Right ventricle myocardium inferior (tissue), 1 donor: ENCODE measurements at regions not wholly inside any gene's neighbourhood (a gene's known extent, or its start where the extent isn't known, plus 50 kb on each side); places are given as distances from the start of the nearest gene placed in this dataset.
A peak's percentile ranks its signal among the peaks of the same experiment; 100 is the strongest.
"Not testable (repeated sequence)": the region's sequence is repeated elsewhere in the genome, so short reads cannot be mapped to it uniquely, and the experiment has no call there.

Experiments
- ATAC-seq: fragments of 200-7000 bp; cut with Tn5 transposase; one replicate; pipeline ENCODE4 v1.9.1; 2020; ENCODE audit warnings: mild to moderate bottlenecking, moderate library complexity
- DNase-seq: peaks from one replicate; pipeline ENCODE4 v3.0.0; 2021; ENCODE audit errors: missing footprints
- intact Hi-C: fragments of 100-400 bp; cut with DNase I; formaldehyde crosslinking; loops from one replicate; pipeline ENCODE4 v1.11.0; 2022
- donor health status: DM: no; HTN: yes; CAD: no; lungs with severe emphysema.

DNA sequence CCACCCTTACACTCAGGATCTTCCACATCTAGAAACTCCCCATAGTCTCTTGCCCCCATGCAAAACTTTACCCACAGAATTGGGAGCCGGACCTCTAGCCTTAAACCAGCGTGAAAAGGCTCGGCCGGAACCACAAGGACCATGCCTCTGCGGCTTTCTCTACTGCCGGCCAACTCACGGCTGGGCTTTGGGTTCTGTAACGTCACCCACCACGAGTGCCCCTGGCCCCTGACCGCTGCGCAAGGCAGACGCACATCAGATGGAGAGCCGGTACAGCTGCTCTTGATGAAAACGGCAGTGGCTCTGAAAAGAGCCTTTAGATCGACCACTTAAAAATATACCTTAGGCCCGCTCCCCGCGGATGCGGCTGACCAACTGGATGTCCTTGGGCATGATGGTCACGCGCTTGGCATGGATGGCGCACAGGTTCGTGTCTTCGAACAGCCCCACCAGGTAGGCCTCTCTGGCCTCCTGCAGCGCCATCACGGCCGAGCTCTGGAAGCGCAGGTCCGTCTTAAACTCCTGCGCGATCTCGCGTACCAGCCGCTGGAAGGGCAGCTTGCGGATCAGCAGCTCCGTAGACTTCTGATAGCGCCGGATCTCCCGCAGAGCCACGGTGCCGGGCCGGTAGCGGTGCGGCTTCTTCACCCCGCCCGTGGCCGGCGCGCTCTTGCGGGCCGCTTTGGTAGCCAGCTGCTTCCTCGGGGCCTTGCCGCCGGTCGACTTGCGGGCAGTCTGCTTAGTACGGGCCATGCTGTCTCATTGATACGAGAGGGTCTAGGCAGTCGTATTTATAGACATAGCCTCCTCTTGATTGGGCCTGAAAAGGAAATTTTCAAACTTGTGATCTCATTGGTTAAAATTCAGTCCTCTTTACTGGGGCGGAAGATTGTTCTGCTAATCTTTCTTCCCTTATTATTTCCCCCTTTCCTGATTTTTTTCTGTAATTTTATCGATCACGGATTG lies 66.3 kb downstream of the FAM72C start:
- intact Hi-C loops: not testable (repeated sequence)
- DNase-seq: peak; percentile 73
- ATAC-seq: peak; percentile 48

DNA sequence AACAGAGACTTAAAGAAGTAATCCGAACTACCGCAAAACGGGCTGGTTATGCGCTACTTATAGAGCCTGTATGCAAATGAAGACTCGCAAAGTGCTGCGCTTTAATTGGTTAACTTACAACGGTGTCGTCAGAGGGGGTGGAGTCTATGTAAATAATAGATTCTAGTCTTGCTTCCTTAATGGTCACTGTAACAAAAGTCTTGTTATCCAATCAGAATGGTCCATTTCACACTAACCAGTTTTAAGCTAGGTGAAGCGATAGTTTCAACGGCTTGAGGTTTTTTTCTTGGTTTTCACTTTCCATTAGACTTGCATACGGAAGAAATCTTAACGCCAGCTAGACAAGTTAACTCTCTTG lies 67.2 kb downstream of the FAM72C start:
- DNase-seq, intact Hi-C loops: not testable (repeated sequence)
- peak; percentile 95 for ATAC-seq

DNA sequence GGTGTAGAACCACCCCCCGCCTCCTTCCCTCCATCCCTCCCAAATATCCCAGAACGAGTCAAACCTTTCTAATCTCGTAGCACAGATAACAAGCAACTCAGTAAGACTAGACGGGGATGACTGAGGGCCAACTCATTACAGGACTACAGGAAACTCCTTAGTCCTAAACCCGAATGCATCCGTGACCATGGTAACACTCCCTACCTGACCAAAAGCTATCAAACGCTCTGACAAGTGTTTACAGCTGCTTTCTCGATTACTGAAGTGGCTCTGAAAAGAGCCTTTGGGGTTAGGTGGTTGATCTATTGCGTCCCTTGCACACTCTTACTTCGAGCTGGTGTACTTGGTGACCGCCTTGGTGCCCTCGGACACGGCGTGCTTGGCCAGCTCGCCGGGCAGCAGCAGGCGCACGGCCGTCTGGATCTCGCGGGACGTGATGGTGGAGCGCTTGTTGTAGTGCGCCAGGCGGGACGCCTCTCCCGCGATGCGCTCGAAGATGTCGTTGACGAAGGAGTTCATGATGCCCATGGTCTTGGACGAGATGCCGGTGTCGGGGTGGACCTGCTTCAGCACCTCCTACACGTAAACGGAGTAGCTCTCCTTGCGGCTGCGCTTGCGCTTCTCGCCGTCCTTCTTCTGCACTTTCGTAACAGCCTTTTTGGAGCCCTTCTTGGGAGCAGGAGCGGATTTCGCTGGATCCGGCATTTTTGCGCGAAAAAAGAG lies 67.7 kb downstream of the FAM72C start:
- intact Hi-C loops: not testable (repeated sequence)
- ATAC-seq: peak; percentile 67
- DNase-seq: peak; percentile 37

DNA sequence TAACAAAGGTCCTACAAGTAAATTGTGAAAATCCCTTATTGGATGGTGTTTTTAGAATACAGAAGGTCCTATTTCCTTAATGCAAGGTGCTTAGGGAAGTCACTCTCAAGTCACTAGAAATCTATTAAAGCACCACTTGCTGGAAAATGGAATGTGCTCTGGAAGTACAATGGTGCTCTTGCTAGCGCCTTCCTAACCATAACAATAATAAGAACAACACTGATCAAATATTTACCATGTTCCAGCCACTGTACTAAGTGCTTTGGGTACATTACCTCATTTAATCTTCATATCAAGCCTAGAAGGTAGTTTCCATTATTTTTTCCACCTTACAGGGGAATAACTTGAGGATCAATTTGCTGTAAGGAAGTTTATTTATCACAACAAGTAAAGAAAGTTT lies 75.4 kb downstream of the FAM72C start:
- DNase-seq, intact Hi-C loops, ATAC-seq: not testable (repeated sequence)

DNA sequence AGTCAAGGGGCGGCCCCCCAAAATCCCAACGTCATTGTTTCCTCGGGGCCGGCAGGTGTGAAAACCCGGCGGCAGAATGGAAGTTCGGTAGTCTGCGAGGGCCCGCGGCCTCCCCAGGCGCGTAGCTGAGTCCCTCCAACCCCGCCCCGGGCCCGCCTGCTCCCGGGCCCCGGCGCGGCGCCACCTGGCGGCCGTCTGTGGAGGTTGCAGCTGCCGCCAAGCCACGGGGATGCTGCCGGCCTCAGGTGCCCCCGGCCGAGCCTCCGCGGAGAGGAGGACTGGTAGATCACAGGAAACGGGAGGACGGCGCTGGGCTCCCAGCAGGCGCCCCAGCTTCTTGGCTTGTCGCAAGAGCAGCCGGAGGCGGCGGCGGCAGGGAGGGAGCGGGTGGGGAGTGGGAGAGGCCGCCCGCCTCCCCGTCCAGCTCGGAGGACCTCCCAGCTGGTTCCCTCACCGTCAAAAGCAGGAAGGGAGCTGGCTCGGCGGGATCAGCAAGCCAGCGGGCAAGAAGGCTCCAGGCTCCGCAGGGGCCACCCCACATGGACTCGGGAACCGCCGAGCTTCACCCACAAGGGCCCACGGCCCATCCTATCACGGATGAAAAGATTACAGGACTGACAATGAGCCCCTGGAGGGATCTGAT lies 86.7 kb downstream of the FAM72C start:
- ATAC-seq (peak; percentile 92), DNase-seq (peak; percentile 88)
- intact Hi-C loops: not testable (repeated sequence)

DNA sequence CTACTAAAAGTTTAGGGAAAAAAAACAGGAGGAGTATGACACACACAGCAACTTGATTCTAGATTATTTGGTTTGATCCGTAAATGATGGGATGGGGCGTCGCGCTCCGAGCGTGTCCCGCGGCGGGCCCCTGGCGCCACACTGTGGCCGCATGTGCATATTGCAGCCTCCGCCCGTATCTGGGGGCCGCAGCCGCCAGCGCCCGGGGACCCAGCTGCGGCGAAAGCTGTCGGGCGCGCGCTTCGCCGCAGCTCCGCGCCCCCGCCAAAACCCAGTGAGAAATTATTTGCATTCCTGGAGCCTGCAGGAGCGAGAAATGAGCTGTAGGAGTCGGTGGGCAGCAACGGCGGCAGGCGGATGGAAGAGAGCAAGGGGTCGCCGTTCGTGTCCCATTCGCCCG lies 87.3 kb downstream of the FAM72C start:
- intact Hi-C loops, DNase-seq: not testable (repeated sequence)
- peak; percentile 82 for ATAC-seq

DNA sequence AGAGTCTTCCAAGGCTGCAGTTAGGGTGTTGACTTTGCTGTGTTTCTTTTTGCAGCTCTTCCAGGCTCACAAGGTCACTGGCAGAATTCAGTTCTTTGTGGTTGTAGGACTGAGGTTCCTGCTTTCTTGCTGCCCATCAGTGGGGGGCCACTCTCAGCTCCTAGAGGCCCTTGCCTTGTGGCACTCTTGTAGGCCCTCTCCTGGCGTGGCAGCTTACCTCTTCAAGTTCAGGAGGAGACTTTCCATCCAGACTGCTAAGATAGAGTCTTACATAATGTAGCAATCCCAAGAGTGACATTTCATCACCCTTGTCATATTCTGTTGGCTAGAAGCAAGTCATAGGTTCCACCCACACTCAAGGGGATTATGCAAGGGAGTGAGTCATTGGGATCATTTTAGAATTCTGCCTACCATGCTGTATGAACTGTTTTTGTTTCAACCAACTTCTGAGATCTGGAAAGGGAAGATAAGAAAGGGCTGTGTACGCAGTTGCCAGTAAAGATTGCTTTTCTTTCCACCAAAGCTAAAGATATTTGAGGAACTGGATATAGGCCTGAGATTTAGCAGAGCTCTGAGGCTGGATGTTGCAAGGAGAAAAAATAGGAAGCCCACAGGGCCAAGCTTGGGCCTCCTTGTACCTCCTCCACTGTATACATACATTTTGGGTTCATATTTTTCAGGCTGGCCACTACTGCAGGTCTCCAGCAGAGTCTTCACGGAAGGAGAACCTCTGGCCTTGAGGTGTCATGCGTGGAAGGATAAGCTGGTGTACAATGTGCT lies 91.8 kb downstream of the FAM72C start:
- intact Hi-C loops: not testable (repeated sequence)
- DNase-seq (peak; percentile 57), ATAC-seq (peak; percentile 92)

DNA sequence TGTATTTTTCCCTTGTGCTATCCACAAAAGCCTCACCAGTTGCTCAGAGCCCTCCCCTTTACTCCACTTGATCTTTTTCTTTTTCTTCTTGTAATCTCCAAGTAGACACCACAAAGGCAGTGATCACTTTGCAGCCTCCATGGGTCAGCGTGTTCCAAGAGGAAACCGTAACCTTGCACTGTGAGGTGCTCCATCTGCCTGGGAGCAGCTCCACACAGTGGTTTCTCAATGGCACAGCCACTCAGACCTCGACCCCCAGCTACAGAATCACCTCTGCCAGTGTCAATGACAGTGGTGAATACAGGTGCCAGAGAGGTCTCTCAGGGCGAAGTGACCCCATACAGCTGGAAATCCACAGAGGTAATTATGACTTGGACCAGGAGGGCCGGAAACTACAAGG lies 95.8 kb downstream of the FAM72C start:
- intact Hi-C loops, ATAC-seq, DNase-seq: not testable (repeated sequence)

DNA sequence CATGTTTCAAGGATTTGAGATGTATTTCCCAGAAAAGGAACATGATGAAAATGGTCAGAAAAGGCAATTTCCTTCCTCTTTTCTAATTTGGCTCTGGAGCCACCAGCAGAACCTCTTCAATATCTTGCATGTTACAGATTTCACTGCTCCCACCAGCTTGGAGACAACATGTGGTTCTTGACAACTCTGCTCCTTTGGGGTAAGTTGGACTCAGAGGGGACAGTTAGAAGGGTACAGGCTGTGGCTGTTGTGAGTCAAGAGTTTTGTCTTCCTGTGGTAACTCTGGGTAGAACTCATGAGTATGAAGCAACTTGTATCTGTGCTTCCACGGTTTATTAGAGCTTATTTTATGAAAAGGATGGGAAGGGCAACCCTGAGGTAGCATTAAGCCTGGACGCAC lies 97.2 kb downstream of the FAM72C start:
- DNase-seq, intact Hi-C loops, ATAC-seq: not testable (repeated sequence)

DNA sequence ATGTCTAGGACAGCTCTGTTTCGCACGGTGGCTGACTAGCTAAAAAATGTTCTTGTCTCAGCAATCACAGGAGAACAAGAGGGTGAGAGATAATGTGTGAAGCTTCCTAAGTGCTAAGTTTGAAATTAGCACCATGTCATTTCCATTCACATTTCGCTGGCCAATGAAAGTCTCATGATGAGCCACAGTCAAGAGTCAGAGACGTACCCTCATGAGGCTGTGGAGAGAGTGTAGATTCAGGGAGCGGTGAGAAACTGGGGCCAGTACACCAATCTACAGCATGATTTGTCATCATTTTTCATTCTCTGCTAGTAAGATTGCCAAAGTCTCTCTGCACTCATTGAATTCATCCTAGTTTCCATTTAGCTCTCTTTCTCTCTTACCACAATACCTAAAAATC lies 98.1 kb downstream of the FAM72C start:
- ATAC-seq, DNase-seq, intact Hi-C loops: not testable (repeated sequence)

DNA sequence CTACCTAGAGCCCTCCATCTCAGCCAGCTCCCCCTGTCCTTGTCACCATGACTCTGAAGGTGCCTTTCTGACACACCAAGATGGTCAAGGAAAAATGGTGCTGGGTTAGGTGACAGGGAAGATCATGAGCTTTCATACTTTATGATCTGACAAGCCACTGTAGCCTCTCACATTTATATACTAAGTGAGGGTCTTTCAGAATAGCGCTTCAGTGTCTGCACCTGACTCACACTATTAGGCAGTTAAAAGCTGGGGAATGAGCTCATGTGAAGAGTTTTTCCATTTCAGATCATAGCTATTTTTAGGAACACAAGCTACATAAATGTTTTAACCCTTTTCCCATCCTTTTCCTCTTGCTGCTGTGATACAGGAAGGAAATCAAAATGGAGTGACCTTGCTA lies 101.4 kb downstream of the FAM72C start:
- intact Hi-C loops, ATAC-seq, DNase-seq: not testable (repeated sequence)

DNA sequence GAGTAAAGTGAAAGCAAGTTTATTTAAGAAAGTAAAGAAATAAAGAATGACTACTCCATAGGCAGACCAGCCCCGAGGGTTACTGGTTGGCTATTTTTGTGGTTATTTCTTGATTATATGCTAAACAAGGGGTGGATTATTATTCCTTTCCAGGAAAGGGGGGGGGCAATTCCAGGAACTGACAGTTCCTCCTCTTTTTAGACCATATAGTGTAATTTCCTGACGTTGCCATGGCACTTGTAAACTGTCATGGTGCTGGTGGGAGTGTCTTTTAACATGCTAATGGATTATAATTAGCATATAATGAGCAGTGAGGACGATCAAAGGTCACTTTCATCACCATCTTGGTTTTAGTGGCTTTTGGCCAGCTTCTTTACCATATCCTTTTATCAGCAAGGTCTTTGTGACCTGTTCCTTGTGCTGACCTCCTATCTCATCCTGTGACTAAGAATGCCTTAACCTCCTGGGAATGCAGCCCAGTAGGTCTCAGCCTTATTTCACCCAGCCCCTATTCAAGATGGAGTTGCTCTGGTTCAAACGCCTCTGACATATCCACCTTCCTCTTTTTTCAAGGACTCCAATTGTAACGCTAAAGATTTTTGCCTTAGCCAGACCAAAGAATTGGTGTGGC lies 104.1 kb downstream of the FAM72C start:
- intact Hi-C loops, DNase-seq, ATAC-seq: not testable (repeated sequence)

DNA sequence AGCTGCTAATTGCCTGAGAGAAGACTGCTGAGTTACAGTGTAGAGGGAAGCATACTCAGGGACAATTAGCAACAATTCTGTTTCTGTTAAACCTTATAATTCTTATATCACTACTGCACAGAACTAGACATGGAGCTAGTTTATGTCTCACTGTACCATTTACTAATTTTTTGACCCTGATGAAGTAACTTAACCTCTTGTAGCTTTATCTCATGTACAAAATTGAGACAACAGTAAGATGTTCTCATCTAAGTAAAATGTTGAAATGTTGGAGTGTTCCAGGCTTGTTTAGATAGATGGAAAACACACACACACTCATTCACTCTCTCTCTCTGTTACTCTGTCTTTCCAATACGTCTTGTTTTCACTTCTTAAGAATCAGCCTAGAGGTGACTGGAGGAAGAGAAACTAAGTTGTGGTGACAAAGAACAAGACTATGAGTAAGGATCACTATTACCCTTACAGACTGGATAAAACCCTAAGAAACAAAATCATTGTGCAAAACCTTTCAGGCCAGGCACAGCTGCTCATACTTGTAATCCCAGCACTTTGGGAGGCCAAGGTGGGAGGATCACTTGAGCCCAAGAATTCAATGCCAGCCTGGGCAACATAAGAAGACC lies 107.8 kb downstream of the FAM72C start:
- intact Hi-C loops, ATAC-seq, DNase-seq: not testable (repeated sequence)

DNA sequence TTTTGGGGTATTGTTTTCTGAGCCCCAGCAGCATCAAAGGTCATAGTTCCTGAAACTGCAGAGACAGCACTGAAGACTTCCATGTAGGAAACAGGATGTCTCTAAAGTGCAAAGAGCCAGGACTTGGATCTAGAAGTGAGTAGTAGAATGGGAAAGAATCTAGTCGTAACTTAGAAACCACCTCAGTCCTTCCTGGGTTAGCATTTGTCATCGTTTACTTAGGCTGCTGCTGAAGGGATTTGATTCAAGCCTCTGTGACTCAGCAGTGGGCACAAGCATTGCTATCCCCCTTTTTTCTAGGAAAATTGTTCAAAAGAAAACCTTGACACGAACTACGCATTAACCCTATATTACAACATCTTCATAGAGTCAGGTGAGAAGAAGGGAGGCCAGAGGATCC lies 109.1 kb downstream of the FAM72C start:
- DNase-seq, intact Hi-C loops, ATAC-seq: not testable (repeated sequence)

DNA sequence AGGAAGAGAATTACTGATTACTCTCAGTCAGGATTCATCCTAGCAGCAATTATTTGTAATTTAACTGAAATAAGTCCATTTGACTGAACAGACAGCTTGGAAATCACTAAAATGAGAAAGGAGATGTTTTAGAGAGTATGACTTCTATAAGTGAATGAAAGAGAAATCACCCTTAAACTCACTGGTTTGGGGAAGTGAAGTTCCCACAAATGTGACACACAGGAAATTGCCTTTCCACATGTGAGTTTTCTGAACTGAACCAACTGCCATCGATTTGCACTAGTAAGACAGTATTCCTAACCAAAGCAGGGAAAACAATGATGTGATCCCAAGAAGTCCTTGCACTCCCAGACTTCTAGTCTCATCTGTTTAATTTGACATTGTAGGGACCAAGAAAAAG lies 110.5 kb downstream of the FAM72C start:
- DNase-seq, intact Hi-C loops, ATAC-seq: not testable (repeated sequence)

DNA sequence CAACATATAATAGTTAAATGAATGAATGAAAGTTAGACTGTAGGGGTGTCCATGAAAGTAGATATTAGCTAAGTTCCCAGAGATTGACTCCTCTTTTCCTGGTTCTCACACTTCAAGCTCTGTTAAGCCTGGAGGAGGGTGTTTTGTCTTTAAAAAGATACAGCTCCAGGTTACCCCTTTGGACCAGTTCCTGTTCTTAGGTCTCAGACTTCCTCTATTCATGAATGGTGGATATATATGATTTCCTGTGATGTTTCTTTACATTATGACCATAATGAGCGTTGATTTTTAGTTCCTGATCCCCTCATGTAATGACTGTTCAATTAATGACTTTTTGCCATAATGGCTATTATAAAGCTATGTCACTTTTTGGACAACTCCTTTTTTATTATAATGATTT lies 115.9 kb downstream of the FAM72C start:
- intact Hi-C loops, ATAC-seq, DNase-seq: not testable (repeated sequence)

DNA sequence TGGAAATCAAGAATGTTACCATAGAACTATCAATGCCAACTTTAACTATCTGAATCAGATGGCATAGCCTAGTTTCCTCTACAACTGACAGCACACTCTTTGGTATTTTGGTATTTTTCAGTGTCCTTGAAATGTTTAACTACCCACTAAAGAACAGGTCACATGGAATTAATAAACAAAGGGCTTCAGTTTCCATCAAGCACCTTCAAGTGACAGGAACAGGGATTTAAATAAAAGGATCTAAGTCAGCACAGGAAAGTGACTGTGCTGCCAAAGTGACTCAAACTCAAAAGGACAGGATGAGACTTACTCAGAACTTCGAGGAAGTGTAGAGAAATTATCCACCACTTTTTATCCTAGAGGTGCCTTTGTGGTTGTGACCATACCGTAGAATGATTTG lies 117.7 kb downstream of the FAM72C start:
- ATAC-seq, intact Hi-C loops, DNase-seq: not testable (repeated sequence)
